HEK293T (cell line): ENCODE measurements at regions not wholly inside any gene's neighbourhood (a gene's known extent, or its start where the extent isn't known, plus 50 kb on each side); places are given as distances from the start of the nearest gene placed in this dataset.

Experiments used
- BHLHE40 ChIP-seq: fragments of 450-650 bp; IDR thresholded peaks from 2 replicates; pipeline ENCODE4 v1.6.1; 2016; ENCODE audit warnings: mild to moderate bottlenecking, moderate library complexity, borderline replicate concordance
- FOXA1 ChIP-seq: fragments of 450-650 bp; IDR thresholded peaks from 2 replicates; pipeline ENCODE4 v1.6.1; 2016; ENCODE audit warnings: mild to moderate bottlenecking
- FOXM1 ChIP-seq: fragments of 450-650 bp; IDR thresholded peaks from 2 replicates; pipeline ENCODE4 v1.6.1; 2017; ENCODE audit warnings: mild to moderate bottlenecking, borderline replicate concordance
- NFRKB ChIP-seq: fragments of 450-650 bp; IDR thresholded peaks from 2 replicates; pipeline ENCODE4 v1.6.1; 2016; ENCODE audit warnings: mild to moderate bottlenecking, moderate library complexity
- SP1 ChIP-seq: fragments of 450-650 bp; IDR thresholded peaks from 2 replicates; pipeline ENCODE4 v1.6.1; 2017
- ZNF384 ChIP-seq: fragments of 450-650 bp; IDR thresholded peaks from 2 replicates; pipeline ENCODE4 v1.6.1; 2016
- TF ChIP-seq, protein P1 (sequence below): fragments of 450-650 bp; IDR thresholded peaks from 2 replicates; pipeline ENCODE4 v1.6.1; 2016

DNA sequence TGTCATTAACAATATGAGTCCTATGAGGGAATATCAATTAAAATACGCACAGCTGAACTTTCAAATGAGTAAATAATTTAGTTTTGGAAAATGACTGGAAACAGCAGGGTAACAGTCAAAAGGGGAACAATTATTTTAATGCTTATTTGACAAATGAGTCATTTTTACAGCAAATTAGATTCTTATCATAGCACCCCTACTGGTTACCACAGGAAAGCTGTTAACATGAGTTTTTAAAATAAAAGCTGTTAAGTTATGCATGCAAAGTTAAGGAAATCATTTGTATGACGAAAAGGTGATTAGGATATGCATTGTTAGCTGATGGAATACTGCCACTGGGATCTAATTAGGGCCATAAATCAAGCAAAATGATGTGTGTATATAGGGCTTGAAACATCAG, 435.1 kb upstream of the MEIS1 start:
- TF ChIP-seq SP1 (no peak), NFRKB (no peak), BHLHE40 (no peak), ZNF384 (no peak), FOXA1 (no peak), FOXM1 (no peak)
- TF ChIP-seq, protein P1, sequence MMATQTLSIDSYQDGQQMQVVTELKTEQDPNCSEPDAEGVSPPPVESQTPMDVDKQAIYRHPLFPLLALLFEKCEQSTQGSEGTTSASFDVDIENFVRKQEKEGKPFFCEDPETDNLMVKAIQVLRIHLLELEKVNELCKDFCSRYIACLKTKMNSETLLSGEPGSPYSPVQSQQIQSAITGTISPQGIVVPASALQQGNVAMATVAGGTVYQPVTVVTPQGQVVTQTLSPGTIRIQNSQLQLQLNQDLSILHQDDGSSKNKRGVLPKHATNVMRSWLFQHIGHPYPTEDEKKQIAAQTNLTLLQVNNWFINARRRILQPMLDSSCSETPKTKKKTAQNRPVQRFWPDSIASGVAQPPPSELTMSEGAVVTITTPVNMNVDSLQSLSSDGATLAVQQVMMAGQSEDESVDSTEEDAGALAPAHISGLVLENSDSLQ, result no peak
